HEK293 (cell line): ENCODE measurements at regions not wholly inside any gene's neighbourhood (a gene's known extent, or its start where the extent isn't known, plus 50 kb on each side); places are given as distances from the start of the nearest gene placed in this dataset.

Experiments
- ATF2 ChIP-seq: fragments of 450-650 bp; formaldehyde crosslinking; IDR thresholded peaks from 2 replicates; pipeline ENCODE4 v1.5.1; 2016; ENCODE audit warnings: missing biosample characterization, missing genetic modification characterization, low read depth
- KLF16 ChIP-seq: fragments of 450-650 bp; formaldehyde crosslinking; IDR thresholded peaks from 2 replicates; pipeline ENCODE4 v1.5.1; 2017; ENCODE audit warnings: missing biosample characterization, missing genetic modification characterization
- ZNF449 ChIP-seq: fragments of 450-650 bp; formaldehyde crosslinking; IDR thresholded peaks from 2 replicates; pipeline ENCODE4 v1.5.1; 2017; ENCODE audit warnings: missing biosample characterization, mild to moderate bottlenecking, missing genetic modification characterization, moderate library complexity
- TF ChIP-seq, protein P1 (sequence below): fragments of 450-650 bp; formaldehyde crosslinking; IDR thresholded peaks from 2 replicates; pipeline ENCODE4 v1.5.1; 2016; ENCODE audit warnings: missing biosample characterization, missing genetic modification characterization

DNA sequence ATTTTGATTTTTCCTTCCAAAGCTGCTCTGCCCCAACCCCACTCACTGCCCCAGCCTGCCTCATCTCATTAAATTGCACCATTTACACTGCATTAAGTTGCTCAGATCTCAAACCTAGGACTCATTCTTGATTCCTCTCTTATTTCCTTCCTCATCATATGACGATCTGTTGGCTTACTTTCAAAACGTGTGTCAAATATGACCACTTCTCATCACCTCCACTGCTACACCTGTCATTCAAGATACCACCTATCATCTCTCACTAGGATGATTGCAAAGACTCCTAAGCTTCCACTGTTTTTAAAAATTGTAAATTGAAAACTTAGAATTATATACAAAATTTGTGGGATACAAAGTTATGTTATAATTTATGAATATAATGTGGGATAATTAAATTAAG lies 147.1 kb downstream of the DCK start:
- TF ChIP-seq KLF16 (tag by site-specific recombination) (no peak), ZNF449 (no peak), ATF2 (tag by site-specific recombination) (no peak)
- TF ChIP-seq, protein P1, sequence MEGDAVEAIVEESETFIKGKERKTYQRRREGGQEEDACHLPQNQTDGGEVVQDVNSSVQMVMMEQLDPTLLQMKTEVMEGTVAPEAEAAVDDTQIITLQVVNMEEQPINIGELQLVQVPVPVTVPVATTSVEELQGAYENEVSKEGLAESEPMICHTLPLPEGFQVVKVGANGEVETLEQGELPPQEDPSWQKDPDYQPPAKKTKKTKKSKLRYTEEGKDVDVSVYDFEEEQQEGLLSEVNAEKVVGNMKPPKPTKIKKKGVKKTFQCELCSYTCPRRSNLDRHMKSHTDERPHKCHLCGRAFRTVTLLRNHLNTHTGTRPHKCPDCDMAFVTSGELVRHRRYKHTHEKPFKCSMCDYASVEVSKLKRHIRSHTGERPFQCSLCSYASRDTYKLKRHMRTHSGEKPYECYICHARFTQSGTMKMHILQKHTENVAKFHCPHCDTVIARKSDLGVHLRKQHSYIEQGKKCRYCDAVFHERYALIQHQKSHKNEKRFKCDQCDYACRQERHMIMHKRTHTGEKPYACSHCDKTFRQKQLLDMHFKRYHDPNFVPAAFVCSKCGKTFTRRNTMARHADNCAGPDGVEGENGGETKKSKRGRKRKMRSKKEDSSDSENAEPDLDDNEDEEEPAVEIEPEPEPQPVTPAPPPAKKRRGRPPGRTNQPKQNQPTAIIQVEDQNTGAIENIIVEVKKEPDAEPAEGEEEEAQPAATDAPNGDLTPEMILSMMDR (tag by site-specific recombination), result no peak
